Mucosa of descending colon (tissue), 3 donors: ENCODE measurements at regions not wholly inside any gene's neighbourhood (a gene's known extent, or its start where the extent isn't known, plus 50 kb on each side); places are given as distances from the start of the nearest gene placed in this dataset.

Source experiments
- ATAC-seq: fragments of 200-7000 bp; cut with Tn5 transposase; one replicate; pipeline ENCODE4 v1.9.1; 2020; ENCODE audit warnings: mild to moderate bottlenecking, moderate library complexity
- DNase-seq, 3 donors: peaks; one replicate each; pipeline ENCODE4 v3.0.0-alpha.2; 2020
- H3K36me3 ChIP-seq: fragments of 200-600 bp; one replicate; pipeline ENCODE4 v1.8.0; 2021; ENCODE audit warnings: low read depth, mild to moderate bottlenecking
- H3K4me1 ChIP-seq: fragments of 200-600 bp; one replicate; pipeline ENCODE4 v1.8.0; 2021; ENCODE audit warnings: low read depth, mild to moderate bottlenecking
- H3K4me3 ChIP-seq: fragments of 200-600 bp; one replicate; pipeline ENCODE4 v1.8.0; 2021; ENCODE audit warnings: mild to moderate bottlenecking
- H3K9me3 ChIP-seq: fragments of 200-600 bp; one replicate; pipeline ENCODE4 v1.8.0; 2021; ENCODE audit warnings: mild to moderate bottlenecking
- intact Hi-C, 2 donors: fragments of 100-400 bp; cut with DNase I in 1 of 2; cut with micrococcal nuclease in 1 of 2; formaldehyde crosslinking; loops; one replicate each; pipeline versions ENCODE4 v1.11.0 to v1.11.1; 2022; cut with DNase I, micrococcal nuclease
- TF ChIP-seq, protein P1 (sequence below): fragments of 200-600 bp; IDR thresholded peaks from one replicate; pipeline ENCODE4 v1.8.0; 2022; ENCODE audit warnings: antibody characterized with exemption, mild to moderate bottlenecking
- donor health status: DM: no; HTN: no; CAD: no; lungs with moderate emphysema.
- donor health status: DM: no; HTN: no; CAD: no.
- donor health status: DM: no; HTN: yes; CAD: no.

- intact Hi-C loops = loop anchor here in 1 of 2 donors (10.0 kb wide), 1 partner anchor 450 kb away; no protein-coding TSS in a partner anchor
- DNase-seq (no peak), ATAC-seq (peak; percentile 55)
- no peaks in the 10 kb centered on the region for H3K36me3 ChIP-seq
- H3K9me3 ChIP-seq = no peaks in the 10 kb centered on the region
- no peak overlapping the region for H3K4me3 ChIP-seq
- TF ChIP-seq, protein P1, sequence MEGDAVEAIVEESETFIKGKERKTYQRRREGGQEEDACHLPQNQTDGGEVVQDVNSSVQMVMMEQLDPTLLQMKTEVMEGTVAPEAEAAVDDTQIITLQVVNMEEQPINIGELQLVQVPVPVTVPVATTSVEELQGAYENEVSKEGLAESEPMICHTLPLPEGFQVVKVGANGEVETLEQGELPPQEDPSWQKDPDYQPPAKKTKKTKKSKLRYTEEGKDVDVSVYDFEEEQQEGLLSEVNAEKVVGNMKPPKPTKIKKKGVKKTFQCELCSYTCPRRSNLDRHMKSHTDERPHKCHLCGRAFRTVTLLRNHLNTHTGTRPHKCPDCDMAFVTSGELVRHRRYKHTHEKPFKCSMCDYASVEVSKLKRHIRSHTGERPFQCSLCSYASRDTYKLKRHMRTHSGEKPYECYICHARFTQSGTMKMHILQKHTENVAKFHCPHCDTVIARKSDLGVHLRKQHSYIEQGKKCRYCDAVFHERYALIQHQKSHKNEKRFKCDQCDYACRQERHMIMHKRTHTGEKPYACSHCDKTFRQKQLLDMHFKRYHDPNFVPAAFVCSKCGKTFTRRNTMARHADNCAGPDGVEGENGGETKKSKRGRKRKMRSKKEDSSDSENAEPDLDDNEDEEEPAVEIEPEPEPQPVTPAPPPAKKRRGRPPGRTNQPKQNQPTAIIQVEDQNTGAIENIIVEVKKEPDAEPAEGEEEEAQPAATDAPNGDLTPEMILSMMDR = peak; percentile 20
- H3K4me1 ChIP-seq = no peaks in the 10 kb centered on the region
Observed at GRCh38 chr13:73835138-73835721, 299.0 kb downstream of the KLF12 start.

GRCh38 chr13:73833325-73834070, 300.7 kb downstream of the KLF12 start:
- ATAC-seq = no peak
- TF ChIP-seq, protein P1 = no peak
- intact Hi-C loops = loop anchor here in 1 of 2 donors (10.0 kb wide), 1 partner anchor 451 kb away; no protein-coding TSS in a partner anchor
- no peaks in the 10 kb centered on the region for H3K36me3 ChIP-seq
- H3K4me3 ChIP-seq = no peak overlapping the region
- DNase-seq = no peak
- H3K4me1 ChIP-seq = no peaks in the 10 kb centered on the region
- no peaks in the 10 kb centered on the region for H3K9me3 ChIP-seq

DNA sequence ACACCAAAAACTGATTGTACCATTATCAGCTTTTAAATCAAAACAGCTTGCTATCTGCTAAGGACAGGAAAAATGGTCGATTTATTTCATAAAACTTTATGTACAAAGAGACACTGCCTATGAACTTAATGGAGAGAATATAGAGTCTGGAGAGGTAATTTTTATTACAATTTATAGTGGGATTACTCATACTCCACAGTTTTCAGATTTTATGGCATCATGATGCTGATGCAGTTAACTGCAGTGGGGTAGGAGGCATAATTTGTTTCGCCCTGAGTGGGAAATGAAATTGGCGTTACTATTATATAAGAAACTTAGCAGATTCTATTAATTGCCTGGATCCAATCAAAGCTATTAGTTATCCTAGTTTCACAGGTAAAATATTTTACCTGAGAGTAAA, 301.4 kb downstream of the KLF12 start:
- Histone ChIP-seq H3K9me3 (no peaks in the 10 kb centered on the region), H3K4me3 (no peak overlapping the region), H3K36me3 (no peaks in the 10 kb centered on the region), H3K4me1 (no peaks in the 10 kb centered on the region)
- DNase-seq = no peak
- ATAC-seq = no peak
- TF ChIP-seq, protein P1 = no peak
- intact Hi-C loops = loop anchor here in 1 of 2 donors (10.0 kb wide), 1 partner anchor 452 kb away; no protein-coding TSS in a partner anchor

- H3K4me3 ChIP-seq = no peak overlapping the region
- H3K9me3 ChIP-seq = no peaks in the 10 kb centered on the region
- intact Hi-C loops = loop anchor here in 1 of 2 donors (10.0 kb wide), 1 partner anchor 453 kb away; no protein-coding TSS in a partner anchor
- DNase-seq (no peak), ATAC-seq (peak; percentile 57)
- TF ChIP-seq, protein P1 = no peak
- H3K36me3 ChIP-seq = no peaks in the 10 kb centered on the region
- no peaks in the 10 kb centered on the region for H3K4me1 ChIP-seq
Observed at GRCh38 chr13:73832128-73832588, 302.0 kb downstream of the KLF12 start.

DNA sequence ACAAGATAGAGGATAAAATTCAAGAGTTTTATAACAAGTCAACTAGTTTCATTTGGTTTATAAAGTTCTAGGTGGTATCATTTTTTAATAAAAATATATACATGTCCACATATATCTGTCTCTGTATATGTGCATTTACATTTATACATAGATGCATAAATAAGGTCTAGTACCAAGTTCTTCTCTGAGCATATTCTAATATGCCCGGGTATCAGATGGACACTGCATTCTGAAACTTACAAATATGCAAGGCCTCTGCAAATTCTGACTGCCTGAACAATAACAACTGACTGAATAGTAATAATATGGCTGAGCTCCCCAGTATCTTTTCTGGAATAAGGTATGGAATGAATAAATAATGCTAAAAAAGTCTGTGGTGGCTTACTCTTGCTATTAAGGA, 304.8 kb downstream of the KLF12 start:
- TF ChIP-seq, protein P1 = no peak
- H3K4me3 ChIP-seq = no peak overlapping the region
- intact Hi-C loops = no loop called here
- no peak for DNase-seq
- no peaks in the 10 kb centered on the region for H3K4me1 ChIP-seq
- no peaks in the 10 kb centered on the region for H3K9me3 ChIP-seq
- H3K36me3 ChIP-seq = no peaks in the 10 kb centered on the region
- ATAC-seq = no peak
